Neural progenitor cell (in vitro differentiated cells): ENCODE measurements at regions not wholly inside any gene's neighbourhood (a gene's known extent, or its start where the extent isn't known, plus 50 kb on each side); places are given as distances from the start of the nearest gene placed in this dataset.

Source experiments
- EZH2phosphoT487 ChIP-seq: fragments of 200-600 bp; sonication (generic); IDR thresholded peaks from 2 replicates; pipeline ENCODE4 v1.6.1; 2017; ENCODE audit warnings: antibody characterized with exemption
- TF ChIP-seq, protein P1 (sequence below): fragments of 200-600 bp; sonication (generic); IDR thresholded peaks from 2 replicates; pipeline ENCODE4 v1.5.1; 2017; ENCODE audit warnings: antibody characterized with exemption, mild to moderate bottlenecking

DNA sequence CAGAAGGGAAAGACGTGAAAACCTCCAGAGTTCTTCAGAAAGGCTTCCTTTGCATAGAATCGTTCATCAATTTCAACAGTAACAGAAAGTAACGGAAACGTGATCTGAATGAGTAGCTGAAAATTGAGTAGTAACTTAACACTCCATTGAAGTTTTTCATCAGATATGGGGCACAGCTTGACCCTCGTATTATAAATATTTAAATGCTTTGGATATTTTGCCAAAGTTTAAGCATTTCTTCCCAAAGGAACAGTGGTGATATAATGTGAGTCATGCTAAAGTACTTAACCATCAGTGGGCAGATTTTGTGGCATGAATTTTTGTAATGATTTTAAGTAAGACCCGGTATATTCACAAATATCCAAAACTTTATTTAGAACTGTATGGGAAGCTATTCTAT, 67.4 kb upstream of the ADAMTS19 start:
- TF ChIP-seq EZH2phosphoT487, result no peak
- TF ChIP-seq, protein P1, sequence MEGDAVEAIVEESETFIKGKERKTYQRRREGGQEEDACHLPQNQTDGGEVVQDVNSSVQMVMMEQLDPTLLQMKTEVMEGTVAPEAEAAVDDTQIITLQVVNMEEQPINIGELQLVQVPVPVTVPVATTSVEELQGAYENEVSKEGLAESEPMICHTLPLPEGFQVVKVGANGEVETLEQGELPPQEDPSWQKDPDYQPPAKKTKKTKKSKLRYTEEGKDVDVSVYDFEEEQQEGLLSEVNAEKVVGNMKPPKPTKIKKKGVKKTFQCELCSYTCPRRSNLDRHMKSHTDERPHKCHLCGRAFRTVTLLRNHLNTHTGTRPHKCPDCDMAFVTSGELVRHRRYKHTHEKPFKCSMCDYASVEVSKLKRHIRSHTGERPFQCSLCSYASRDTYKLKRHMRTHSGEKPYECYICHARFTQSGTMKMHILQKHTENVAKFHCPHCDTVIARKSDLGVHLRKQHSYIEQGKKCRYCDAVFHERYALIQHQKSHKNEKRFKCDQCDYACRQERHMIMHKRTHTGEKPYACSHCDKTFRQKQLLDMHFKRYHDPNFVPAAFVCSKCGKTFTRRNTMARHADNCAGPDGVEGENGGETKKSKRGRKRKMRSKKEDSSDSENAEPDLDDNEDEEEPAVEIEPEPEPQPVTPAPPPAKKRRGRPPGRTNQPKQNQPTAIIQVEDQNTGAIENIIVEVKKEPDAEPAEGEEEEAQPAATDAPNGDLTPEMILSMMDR, result no peak
